RWPE2 (cell line): ENCODE measurements at regions not wholly inside any gene's neighbourhood (a gene's known extent, or its start where the extent isn't known, plus 50 kb on each side); places are given as distances from the start of the nearest gene placed in this dataset.
"Not testable (repeated sequence)": the region's sequence is repeated elsewhere in the genome, so short reads cannot be mapped to it uniquely, and the experiment has no call there.

ENCODE experiments used
- ATAC-seq: fragments of 200-7000 bp; cut with Tn5 transposase; 3 replicates; pipeline ENCODE4 v1.9.1; 2021; ENCODE audit warnings: low read depth
- DNase-seq: peaks from one replicate; pipeline ENCODE4 v3.0.0-alpha.2; 2020; ENCODE audit warnings: low spot score
- H3K27ac ChIP-seq: fragments of 450-650 bp; 2 replicates; pipeline ENCODE4 v1.5.1; 2017; ENCODE audit warnings: mild to moderate bottlenecking; ENCODE audit not compliant: poor library complexity, severe bottlenecking
- H3K27me3 ChIP-seq: fragments of 250-450 bp; sonication (Bioruptor Pico); 2 replicates; pipeline ENCODE4 v1.5.1; 2021; ENCODE audit warnings: mild to moderate bottlenecking, moderate library complexity; ENCODE audit not compliant: insufficient read depth, poor library complexity, severe bottlenecking
- H3K36me3 ChIP-seq: fragments of 250-450 bp; sonication (Bioruptor Pico); 2 replicates; pipeline ENCODE4 v1.5.1; 2020; ENCODE audit warnings: low read depth, mild to moderate bottlenecking, moderate library complexity
- H3K4me1 ChIP-seq: fragments of 250-450 bp; sonication (Bioruptor Pico); 2 replicates; pipeline ENCODE4 v1.5.1; 2021; ENCODE audit warnings: mild to moderate bottlenecking, moderate library complexity; ENCODE audit not compliant: insufficient read depth, poor library complexity, severe bottlenecking
- H3K4me3 ChIP-seq: fragments of 250-450 bp; sonication (Bioruptor Pico); 2 replicates; pipeline ENCODE4 v1.5.1; 2021; ENCODE audit warnings: mild to moderate bottlenecking, moderate library complexity; ENCODE audit not compliant: severe bottlenecking
- H3K9me3 ChIP-seq: fragments of 250-450 bp; sonication (Bioruptor Pico); 2 replicates; pipeline ENCODE4 v1.5.1; 2021; ENCODE audit warnings: mild to moderate bottlenecking, moderate library complexity; ENCODE audit not compliant: severe bottlenecking
- CTCF ChIP-seq: fragments of 450-650 bp; IDR thresholded peaks from one replicate; pipeline ENCODE4 v1.5.1; 2017; ENCODE audit warnings: mild to moderate bottlenecking, moderate library complexity; ENCODE audit not compliant: poor library complexity, severe bottlenecking

DNA sequence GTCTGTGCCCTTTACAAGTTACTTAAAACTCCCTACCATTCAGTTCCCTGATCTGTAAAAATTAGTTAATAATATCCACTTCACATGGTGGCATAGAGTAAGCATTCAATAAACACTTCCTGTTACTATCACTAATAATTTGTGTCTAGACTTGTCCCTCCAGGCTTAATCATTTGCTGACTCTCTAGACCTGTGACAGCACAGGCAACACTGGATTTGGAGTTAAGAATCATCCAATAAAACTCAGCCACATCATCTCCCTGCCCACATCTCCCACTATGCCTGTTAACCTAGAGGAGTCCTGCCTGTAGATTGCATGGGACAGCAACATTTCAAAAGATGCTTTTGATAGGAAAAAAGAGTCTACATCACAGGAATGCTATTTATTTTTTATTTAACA is 564.6 kb downstream of the MFSD1 start:
- no peaks in the 10 kb centered on the region for H3K4me1 ChIP-seq
- ATAC-seq: peak; percentile 21; the same call in 1 of the 3 replicates
- no peak for TF ChIP-seq CTCF
- no peaks in the 10 kb centered on the region for H3K9me3 ChIP-seq
- H3K4me3 ChIP-seq: no peak overlapping the region
- no peak for DNase-seq
- no peak overlapping the region for H3K27ac ChIP-seq
- no peaks in the 10 kb centered on the region for H3K27me3 ChIP-seq
- H3K36me3 ChIP-seq: no peaks in the 10 kb centered on the region

DNA sequence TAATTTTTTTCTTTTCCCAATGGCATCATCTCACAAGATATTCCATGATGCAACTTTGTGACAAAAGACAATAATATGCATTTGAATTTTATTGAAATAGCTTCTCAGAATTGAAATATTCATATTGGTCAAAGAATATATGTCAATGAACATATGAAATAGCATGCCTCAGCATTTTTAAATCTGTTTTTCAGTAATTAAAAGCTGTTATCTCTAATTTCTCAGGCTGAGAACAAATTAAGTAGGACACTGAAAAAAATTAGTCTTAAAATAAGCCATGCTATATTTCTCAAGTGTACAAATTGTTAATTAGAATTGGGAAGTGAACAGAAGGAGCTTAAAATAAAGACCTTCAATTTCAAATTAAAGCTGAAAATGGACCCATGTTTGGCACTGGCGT is 570.1 kb downstream of the MFSD1 start:
- Histone ChIP-seq H3K4me3 (no peak overlapping the region), H3K27ac (no peak overlapping the region), H3K36me3 (no peaks in the 10 kb centered on the region), H3K4me1 (no peaks in the 10 kb centered on the region), H3K9me3 (no peaks in the 10 kb centered on the region), H3K27me3 (no peaks in the 10 kb centered on the region)
- DNase-seq (no peak), ATAC-seq (no peak)
- TF ChIP-seq CTCF: no peak

- no peak for TF ChIP-seq CTCF
- Histone ChIP-seq H3K4me1 (no peaks in the 10 kb centered on the region), H3K27me3 (no peaks in the 10 kb centered on the region), H3K4me3 (no peak overlapping the region), H3K36me3 (no peaks in the 10 kb centered on the region), H3K27ac (no peak overlapping the region), H3K9me3 (no peaks in the 10 kb centered on the region)
- no peak for DNase-seq
- no peak for ATAC-seq
Observed at GRCh38 chr3:159378396-159379194, 576.7 kb downstream of the MFSD1 start.

- ATAC-seq: no peak
- Histone ChIP-seq H3K27me3 (no peaks in the 10 kb centered on the region), H3K36me3 (no peaks in the 10 kb centered on the region), H3K4me1 (no peaks in the 10 kb centered on the region), H3K9me3 (no peaks in the 10 kb centered on the region), H3K4me3 (no peak overlapping the region), H3K27ac (no peak overlapping the region)
- no peak for DNase-seq
- TF ChIP-seq CTCF: no peak
Observed at GRCh38 chr3:159380891-159381290, 579.0 kb downstream of the MFSD1 start.

- no peak for TF ChIP-seq CTCF
- H3K27me3 ChIP-seq: no peaks in the 10 kb centered on the region
- no peak overlapping the region for H3K27ac ChIP-seq
- H3K4me1 ChIP-seq: no peaks in the 10 kb centered on the region
- H3K9me3 ChIP-seq: no peaks in the 10 kb centered on the region
- ATAC-seq (no peak), DNase-seq (no peak)
- H3K36me3 ChIP-seq: no peaks in the 10 kb centered on the region
- H3K4me3 ChIP-seq: no peak overlapping the region
Observed at GRCh38 chr3:159390656-159391212, 588.9 kb downstream of the MFSD1 start.

- H3K4me3 ChIP-seq, H3K36me3 ChIP-seq, H3K27me3 ChIP-seq, H3K4me1 ChIP-seq, DNase-seq, ATAC-seq, H3K9me3 ChIP-seq, H3K27ac ChIP-seq: not testable (repeated sequence)
Observed at GRCh38 chr3:159397683-159398082, 591.0 kb upstream of the IL12A start.
